ENCODE measurements at regions not wholly inside any gene's neighbourhood (a gene's known extent, or its start where the extent isn't known, plus 50 kb on each side); places are given as distances from the start of the nearest gene placed in this dataset.
A peak's percentile ranks its signal among the peaks of the same experiment; 100 is the strongest.

DNA sequence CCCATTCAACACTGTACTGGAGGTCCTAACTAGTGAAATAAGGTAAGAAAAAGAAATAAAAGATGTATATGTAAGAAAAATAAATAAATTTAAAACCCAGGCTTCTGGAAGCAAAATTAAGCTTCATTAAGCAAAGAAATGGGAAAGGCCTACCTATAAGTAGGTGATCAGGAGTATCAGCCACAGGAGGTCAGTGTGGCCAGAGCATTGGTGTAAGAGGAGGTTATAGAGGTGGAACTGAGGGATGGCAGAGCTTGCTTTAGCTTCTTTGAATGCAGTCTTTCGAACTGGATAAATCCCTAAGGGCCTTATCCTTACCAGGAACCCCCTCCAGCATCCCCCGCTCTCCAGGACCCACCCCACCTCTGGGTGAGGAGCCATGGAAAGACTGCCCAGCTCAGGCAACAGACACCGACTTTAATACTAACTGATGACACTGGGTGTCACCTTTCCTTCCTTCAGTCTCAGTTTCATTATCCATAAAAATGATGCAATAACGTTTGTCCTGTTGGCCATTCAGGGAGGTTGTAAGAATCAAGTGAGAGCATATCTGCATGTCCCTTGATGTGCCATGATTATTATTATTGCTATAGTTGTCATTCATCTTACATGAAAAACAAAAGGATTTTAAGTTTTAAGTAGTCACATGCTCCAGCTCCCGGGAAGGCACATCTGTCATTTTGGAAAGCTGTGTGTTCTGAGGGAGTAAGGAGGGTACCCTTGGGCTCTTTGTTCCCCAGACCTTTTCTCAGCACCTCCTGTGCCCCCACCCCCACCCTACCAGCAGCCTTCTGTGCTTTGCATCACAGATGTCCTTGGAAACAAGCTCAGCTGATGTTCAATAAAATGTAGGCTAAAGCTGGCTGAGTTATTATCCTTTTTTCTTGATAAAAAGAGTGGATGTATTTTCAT lies 50.8 kb upstream of the CTNNA1 start:
- TF ChIP-seq, protein P1, sequence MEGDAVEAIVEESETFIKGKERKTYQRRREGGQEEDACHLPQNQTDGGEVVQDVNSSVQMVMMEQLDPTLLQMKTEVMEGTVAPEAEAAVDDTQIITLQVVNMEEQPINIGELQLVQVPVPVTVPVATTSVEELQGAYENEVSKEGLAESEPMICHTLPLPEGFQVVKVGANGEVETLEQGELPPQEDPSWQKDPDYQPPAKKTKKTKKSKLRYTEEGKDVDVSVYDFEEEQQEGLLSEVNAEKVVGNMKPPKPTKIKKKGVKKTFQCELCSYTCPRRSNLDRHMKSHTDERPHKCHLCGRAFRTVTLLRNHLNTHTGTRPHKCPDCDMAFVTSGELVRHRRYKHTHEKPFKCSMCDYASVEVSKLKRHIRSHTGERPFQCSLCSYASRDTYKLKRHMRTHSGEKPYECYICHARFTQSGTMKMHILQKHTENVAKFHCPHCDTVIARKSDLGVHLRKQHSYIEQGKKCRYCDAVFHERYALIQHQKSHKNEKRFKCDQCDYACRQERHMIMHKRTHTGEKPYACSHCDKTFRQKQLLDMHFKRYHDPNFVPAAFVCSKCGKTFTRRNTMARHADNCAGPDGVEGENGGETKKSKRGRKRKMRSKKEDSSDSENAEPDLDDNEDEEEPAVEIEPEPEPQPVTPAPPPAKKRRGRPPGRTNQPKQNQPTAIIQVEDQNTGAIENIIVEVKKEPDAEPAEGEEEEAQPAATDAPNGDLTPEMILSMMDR (IDR thresholded peaks at IDR 0.05; ENCODE audit: insufficient read depth, low read depth, low read length) = no peak
- H3K4me3 ChIP-seq (ENCODE audit: low read depth, low read length) = no peak overlapping the region
- peak; percentile 53 for DNase-seq (ENCODE audit: low read depth)

DNA sequence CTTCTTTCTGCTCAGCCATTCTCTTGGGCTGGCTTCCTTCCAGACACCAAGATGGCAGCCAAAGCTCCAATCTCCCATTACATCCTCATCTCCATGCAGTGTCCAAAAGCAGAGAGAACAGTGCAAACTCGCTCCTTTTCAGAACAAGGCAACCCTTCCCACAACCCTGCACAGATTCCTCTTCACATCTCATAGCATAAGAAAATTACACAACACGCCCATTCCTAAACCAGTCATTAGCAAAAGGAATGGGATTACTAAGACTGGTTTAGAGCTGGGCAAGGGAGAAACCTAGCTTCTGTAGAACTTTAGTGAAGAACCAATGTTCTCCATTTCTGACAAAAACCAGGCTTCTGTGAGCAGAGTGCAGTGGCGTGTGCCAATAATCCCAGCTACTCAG lies 51.5 kb upstream of the CTNNA1 start:
- no peak for DNase-seq (ENCODE audit: low read depth)
- TF ChIP-seq, protein P1 (IDR thresholded peaks at IDR 0.05; ENCODE audit: insufficient read depth, low read depth, low read length) = no peak

DNA sequence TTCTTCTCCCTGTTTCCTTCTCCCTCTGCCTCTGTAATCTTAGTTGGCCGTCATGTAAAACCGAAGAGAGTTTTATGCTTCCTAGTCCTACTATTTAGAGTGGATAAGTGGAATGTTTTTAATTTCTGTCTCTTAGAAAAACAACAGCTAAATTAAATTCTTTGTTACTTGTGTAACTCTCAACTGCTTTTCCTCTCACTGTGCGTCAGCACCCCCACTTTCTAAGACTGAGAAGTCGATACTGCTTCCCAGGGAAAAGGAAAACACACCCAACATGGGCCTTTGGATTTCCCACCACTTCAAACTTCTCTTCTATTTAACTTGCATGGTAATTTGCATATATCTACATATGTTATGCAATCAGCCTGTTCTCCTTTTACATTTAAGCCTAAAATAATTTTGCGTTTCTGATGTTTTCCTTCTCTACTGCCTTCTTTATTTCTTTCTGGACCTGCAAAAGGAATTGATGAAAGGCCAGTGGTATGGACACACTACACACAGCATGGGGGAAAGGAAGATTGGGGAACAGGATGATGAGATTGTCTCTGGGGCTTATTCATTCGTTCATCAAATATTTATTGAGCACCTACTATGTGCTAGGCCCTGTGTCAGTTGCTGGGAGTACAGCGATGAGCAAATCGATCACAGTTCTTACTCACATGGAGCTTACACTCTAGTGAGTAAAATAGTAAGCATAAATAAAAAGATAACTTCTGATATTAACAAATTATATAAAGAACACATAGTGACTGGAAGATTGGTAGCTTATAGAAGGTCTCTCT lies 52.5 kb upstream of the CTNNA1 start:
- DNase-seq (ENCODE audit: low read depth) = peak; percentile 70
- TF ChIP-seq, protein P1 (IDR thresholded peaks at IDR 0.05; ENCODE audit: insufficient read depth, low read depth, low read length) = no peak
- H3K4me3 ChIP-seq (ENCODE audit: low read depth, low read length) = no peak overlapping the region

More for the DNA sequence above, 51.5 kb upstream of the CTNNA1 start:
- H3K4me3 ChIP-seq (ENCODE audit: low read depth, low read length) = no peak overlapping the region

DNA sequence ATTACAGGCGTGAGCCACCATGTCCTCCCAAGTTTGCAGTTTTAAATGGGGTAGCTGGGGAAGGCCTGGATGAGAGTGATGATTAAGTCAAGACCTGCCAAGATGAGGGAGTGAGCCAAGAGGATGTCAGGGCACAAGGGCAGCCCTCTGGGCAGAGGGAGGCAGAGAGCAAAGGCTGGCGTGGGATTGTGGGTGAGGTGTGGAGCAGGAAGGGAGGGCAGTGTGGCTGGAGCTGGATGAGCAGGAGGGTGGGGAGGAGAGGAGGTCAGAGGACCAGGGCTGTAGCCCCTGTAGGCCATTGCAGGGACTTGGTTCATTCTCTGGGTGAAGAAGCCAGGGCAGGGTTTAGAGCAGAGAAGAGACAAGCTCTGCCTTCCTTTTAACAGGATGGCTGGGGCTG lies 53.7 kb upstream of the CTNNA1 start:
- DNase-seq (ENCODE audit: low read depth) = no peak
- no peak overlapping the region for H3K4me3 ChIP-seq (ENCODE audit: low read depth, low read length)
- TF ChIP-seq, protein P1 (IDR thresholded peaks at IDR 0.05; ENCODE audit: insufficient read depth, low read depth, low read length) = no peak

DNA sequence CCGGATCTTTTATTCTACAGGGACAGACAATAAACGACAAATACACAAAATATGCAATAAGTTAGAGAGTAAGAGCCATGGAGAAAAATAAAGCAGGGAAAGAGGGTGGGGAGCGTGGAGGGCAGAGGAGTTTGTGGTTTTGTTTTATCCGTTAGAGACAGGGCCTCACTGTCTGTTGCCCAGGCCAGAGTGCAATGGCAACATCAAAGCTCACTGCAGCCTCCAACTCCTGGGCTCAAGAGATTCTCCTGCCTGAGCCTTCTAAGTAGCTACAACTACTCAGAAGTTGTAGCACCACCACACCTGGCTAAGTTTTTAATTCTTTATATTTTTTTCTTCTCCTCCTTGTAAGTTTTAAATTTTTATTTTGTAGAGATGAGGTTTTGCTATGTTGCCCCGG lies 54.5 kb upstream of the CTNNA1 start:
- no peak overlapping the region for H3K4me3 ChIP-seq (ENCODE audit: low read depth, low read length)
- TF ChIP-seq, protein P1 (IDR thresholded peaks at IDR 0.05; ENCODE audit: insufficient read depth, low read depth, low read length) = no peak
- DNase-seq (ENCODE audit: low read depth) = no peak

DNA sequence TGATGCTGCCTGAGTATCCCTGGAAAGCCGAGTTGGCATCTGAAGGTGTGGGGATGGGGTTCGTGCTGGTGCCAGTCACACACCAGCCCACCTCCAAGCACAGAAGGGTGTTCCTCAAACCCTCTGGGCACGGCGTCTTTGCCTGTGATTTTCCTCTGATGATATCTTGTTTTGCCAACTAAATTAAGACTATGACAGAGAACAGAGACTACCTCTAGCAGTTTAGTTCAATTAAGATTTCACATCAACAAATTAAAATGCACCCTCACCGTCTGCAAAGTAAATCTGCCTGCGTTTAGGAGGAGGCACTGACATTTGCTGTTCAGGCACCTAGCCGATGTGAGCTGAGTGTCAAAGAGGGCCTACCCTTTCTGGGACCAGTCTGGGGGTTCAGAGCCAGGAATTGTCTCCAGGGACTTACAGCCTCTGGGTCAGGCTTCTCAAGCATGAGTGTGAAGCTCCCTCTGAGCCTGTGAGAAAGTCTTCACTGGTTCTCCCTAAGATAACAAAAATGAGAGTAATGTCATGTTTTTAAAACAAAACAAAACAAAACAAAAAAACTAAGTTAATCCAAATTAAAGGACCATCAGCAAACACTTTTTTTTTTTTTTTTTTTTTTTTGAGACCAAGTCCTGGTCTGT lies 55.4 kb upstream of the CTNNA1 start:
- peak; percentile 53 for DNase-seq (ENCODE audit: low read depth)
- no peak overlapping the region for H3K4me3 ChIP-seq (ENCODE audit: low read depth, low read length)
- TF ChIP-seq, protein P1 (IDR thresholded peaks at IDR 0.05; ENCODE audit: insufficient read depth, low read depth, low read length) = no peak

Measured in fibroblast of villous mesenchyme (primary cell).